ENCODE measurements at regions not wholly inside any gene's neighbourhood (a gene's known extent, or its start where the extent isn't known, plus 50 kb on each side); places are given as distances from the start of the nearest gene placed in this dataset.

- no peak for DNase-seq (ENCODE audit: low read depth)
Observed at GRCh38 chr5:67283275-67283987, 86.8 kb upstream of the CD180 start.

GRCh38 chr5:67281874-67282273, 85.3 kb upstream of the CD180 start:
- no peak for DNase-seq (ENCODE audit: low read depth)
- H3K4me3 ChIP-seq (ENCODE audit: low read depth, low read length), result no peak overlapping the region
- no peak for TF ChIP-seq CTCF (IDR thresholded peaks at IDR 0.05; ENCODE audit: low read depth, low read length, missing control alignments)
- in situ Hi-C loops (cut with HindIII; ENCODE audit: low sequenced_read_pairs), result no loop called here

More at GRCh38 chr5:67283275-67283987, 86.8 kb upstream of the CD180 start:
- no peak for TF ChIP-seq CTCF (IDR thresholded peaks at IDR 0.05; ENCODE audit: low read depth, low read length, missing control alignments)
- no peak overlapping the region for H3K4me3 ChIP-seq (ENCODE audit: low read depth, low read length)
- in situ Hi-C loops (cut with HindIII; ENCODE audit: low sequenced_read_pairs), result no loop called here

- in situ Hi-C loops (cut with HindIII; ENCODE audit: low sequenced_read_pairs), result no loop called here
- no peak for TF ChIP-seq CTCF (IDR thresholded peaks at IDR 0.05; ENCODE audit: low read depth, low read length, missing control alignments)
Observed at GRCh38 chr5:67273689-67274356, 77.2 kb upstream of the CD180 start.

GRCh38 chr5:67272453-67273130, 76.0 kb upstream of the CD180 start:
- no peak overlapping the region for H3K4me3 ChIP-seq (ENCODE audit: low read depth, low read length)
- no peak for TF ChIP-seq CTCF (IDR thresholded peaks at IDR 0.05; ENCODE audit: low read depth, low read length, missing control alignments)
- in situ Hi-C loops (cut with HindIII; ENCODE audit: low sequenced_read_pairs), result no loop called here
- no peak for DNase-seq (ENCODE audit: low read depth)

More at GRCh38 chr5:67273689-67274356, 77.2 kb upstream of the CD180 start:
- H3K4me3 ChIP-seq (ENCODE audit: low read depth, low read length), result no peak overlapping the region
- no peak for DNase-seq (ENCODE audit: low read depth)

- no peak overlapping the region for H3K4me3 ChIP-seq (ENCODE audit: low read depth, low read length)
- peak; percentile 98 for DNase-seq (ENCODE audit: low read depth)
Observed at GRCh38 chr5:67268231-67269021, 71.8 kb upstream of the CD180 start.

More at GRCh38 chr5:67268231-67269021, 71.8 kb upstream of the CD180 start:
- TF ChIP-seq CTCF (IDR thresholded peaks at IDR 0.05; ENCODE audit: low read depth, low read length, missing control alignments), result no peak
- in situ Hi-C loops (cut with HindIII; ENCODE audit: low sequenced_read_pairs), result loop anchor here (5.0 to 10.0 kb wide), 3 partner anchors 126 to 376 kb away; no protein-coding TSS in a partner anchor
